MCF 10A (cell line): ENCODE measurements at regions not wholly inside any gene's neighbourhood (a gene's known extent, or its start where the extent isn't known, plus 50 kb on each side); places are given as distances from the start of the nearest gene placed in this dataset.

ENCODE experiments used
- BruUV-seq: library from RNA; stranded (reverse); fragments of 400-500 nt; replicated peaks from 2 replicates; lab custom pipeline; 2021; lab: Mats Ljungman, UMichigan
- CTCF ChIA-PET: fragments of 300-600 bp; sonication (Branson Sonifier 250); formaldehyde crosslinking; extraction: SDS; loops from one replicate; lab custom pipeline; 2021; ENCODE audit warnings: antibody characterized with exemption, inconsistent platforms; lab: Yijun Ruan, JAX
- POLR2A ChIA-PET: fragments of 300-600, 350-650 bp; sonication (Branson Sonifier 250); formaldehyde crosslinking; extraction: SDS; loops from one replicate; lab custom pipeline; 2020; ENCODE audit warnings: antibody characterized with exemption, inconsistent platforms; lab: Yijun Ruan, JAX
- DNase-seq: peaks from one replicate; pipeline ENCODE4 v3.0.0-alpha.2; 2018; ENCODE audit not compliant: unreplicated experiment
- H3K27ac Mint-ChIP-seq: one replicate; pipeline ENCODE4 v1.8.0; 2022; ENCODE audit warnings: mild to moderate bottlenecking, low read depth, mixed read lengths; ENCODE audit not compliant: unreplicated experiment
- H3K27me3 Mint-ChIP-seq: one replicate; pipeline ENCODE4 v1.8.0; 2022; ENCODE audit warnings: mixed read lengths; ENCODE audit not compliant: insufficient read depth, unreplicated experiment
- H3K36me3 Mint-ChIP-seq: one replicate; pipeline ENCODE4 v1.8.0; 2022; ENCODE audit warnings: mild to moderate bottlenecking, moderate library complexity, mixed read lengths; ENCODE audit not compliant: insufficient read depth, unreplicated experiment
- H3K4me1 Mint-ChIP-seq: one replicate; pipeline ENCODE4 v1.8.0; 2022; ENCODE audit warnings: mixed read lengths; ENCODE audit not compliant: insufficient read depth, unreplicated experiment
- H3K4me3 Mint-ChIP-seq: one replicate; pipeline ENCODE4 v1.8.0; 2022; ENCODE audit warnings: mild to moderate bottlenecking, moderate library complexity, mixed read lengths; ENCODE audit not compliant: unreplicated experiment
- H3K9me3 Mint-ChIP-seq: one replicate; pipeline ENCODE4 v1.8.0; 2022; ENCODE audit warnings: mixed read lengths; ENCODE audit not compliant: unreplicated experiment
- CTCF ChIP-seq: fragments of 200-600 bp; IDR thresholded peaks from one replicate; pipeline ENCODE4 v1.8.0; 2022; ENCODE audit warnings: antibody characterized with exemption, mild to moderate bottlenecking; ENCODE audit not compliant: unreplicated experiment
- intact Hi-C: fragments of 100-400 bp; cut with micrococcal nuclease; formaldehyde crosslinking; loops from 2 replicates; pipeline ENCODE4 v1.14.1; 2022

- BruUV-seq = no TSS peak
- CTCF ChIA-PET = no interaction called here
- TF ChIP-seq CTCF = no peak
- H3K36me3 Mint-ChIP-seq = no peaks in the 10 kb centered on the region
- no peak overlapping the region for H3K4me3 Mint-ChIP-seq
- H3K27me3 Mint-ChIP-seq = no peaks in the 10 kb centered on the region
- H3K27ac Mint-ChIP-seq = no peak overlapping the region
- H3K9me3 Mint-ChIP-seq = no peaks in the 10 kb centered on the region
- no peak for DNase-seq
- intact Hi-C loops = no loop called here
- POLR2A ChIA-PET = no interaction called here
- no peaks in the 10 kb centered on the region for H3K4me1 Mint-ChIP-seq
Measured at GRCh38 chr9:29062446-29062845, 1489.2 kb upstream of the C9orf72 start.

- Mint-ChIP-seq H3K9me3 (no peaks in the 10 kb centered on the region), H3K36me3 (no peaks in the 10 kb centered on the region), H3K4me3 (no peak overlapping the region), H3K27ac (no peak overlapping the region), H3K27me3 (no peaks in the 10 kb centered on the region), H3K4me1 (no peaks in the 10 kb centered on the region)
- TF ChIP-seq CTCF = no peak
- no TSS peak for BruUV-seq
- intact Hi-C loops = no loop called here
- no peak for DNase-seq
- CTCF ChIA-PET = no interaction called here
- POLR2A ChIA-PET = no interaction called here
Measured at GRCh38 chr9:29063031-29063430, 1489.8 kb upstream of the C9orf72 start.

- Mint-ChIP-seq H3K27ac (no peak overlapping the region), H3K4me1 (no peaks in the 10 kb centered on the region), H3K9me3 (no peaks in the 10 kb centered on the region), H3K36me3 (no peaks in the 10 kb centered on the region), H3K27me3 (no peaks in the 10 kb centered on the region), H3K4me3 (no peak overlapping the region)
- BruUV-seq = no TSS peak
- TF ChIP-seq CTCF = no peak
- CTCF ChIA-PET = interaction anchor here (0.7 kb wide), 1 partner anchor 852 kb away, joined by 3 read pairs; no protein-coding TSS in a partner anchor
- intact Hi-C loops = no loop called here
- DNase-seq = no peak
- POLR2A ChIA-PET = interaction anchor here (0.6 kb wide), 1 partner anchor 1481 kb away, joined by 4 read pairs; no protein-coding TSS in a partner anchor
Measured at GRCh38 chr9:29066141-29066640, 1492.9 kb upstream of the C9orf72 start.

GRCh38 chr9:29068461-29068860, 1495.2 kb upstream of the C9orf72 start:
- Mint-ChIP-seq H3K4me3 (no peak overlapping the region), H3K36me3 (no peaks in the 10 kb centered on the region), H3K27me3 (no peaks in the 10 kb centered on the region), H3K9me3 (no peaks in the 10 kb centered on the region), H3K4me1 (no peaks in the 10 kb centered on the region), H3K27ac (no peak overlapping the region)
- POLR2A ChIA-PET = no interaction called here
- DNase-seq = no peak
- CTCF ChIA-PET = interaction anchor here (0.7 to 0.9 kb wide), 2 partner anchors 18 to 146 kb away, joined by 3 read pairs; no protein-coding TSS in a partner anchor
- BruUV-seq = no TSS peak
- intact Hi-C loops = no loop called here
- no peak for TF ChIP-seq CTCF
